A549 (cell line): ENCODE measurements at regions not wholly inside any gene's neighbourhood (a gene's known extent, or its start where the extent isn't known, plus 50 kb on each side); places are given as distances from the start of the nearest gene placed in this dataset.
"Not testable (repeated sequence)": the region's sequence is repeated elsewhere in the genome, so short reads cannot be mapped to it uniquely, and the experiment has no call there.

Experiments used
- ATAC-seq, 2 experiments: fragments of 200-7000 bp in 1 of 2; fragments of >200 bp in 1 of 2; cut with Nextera tagmentation in 1 of 2; cut with Tn5 transposase in 1 of 2; 3 replicates each; pipeline versions ENCODE4 v1.8.0 to v1.9.1; 2018 to 2020; ENCODE audit warnings: mild to moderate bottlenecking in 1 of 2, moderate library complexity in 1 of 2
- CTCF ChIA-PET: fragments of 300-600 bp; sonication (Branson Sonifier 250); formaldehyde crosslinking; extraction: SDS; loops from one replicate; lab custom pipeline; 2021; ENCODE audit warnings: antibody characterized with exemption, inconsistent platforms; lab: Yijun Ruan, JAX
- POLR2A ChIA-PET: fragments of 350-600 bp; formaldehyde crosslinking; extraction: SDS; loops from one replicate; lab custom pipeline; 2021; ENCODE audit warnings: antibody characterized with exemption, inconsistent platforms; lab: Yijun Ruan, JAX
- DNase-seq, 2 experiments: peaks; one replicate each; pipeline versions ENCODE4 v3.0.0 to v3.0.0-alpha.2; 2011 to 2016; ENCODE audit warnings: low read depth in 1 of 2, low spot score in 1 of 2
- FAIRE-seq: peaks from 2 replicates; lab custom pipeline; 2011; peaks lifted over from hg19 to GRCh38; lab: Jason Lieb, UNC
- H3K27ac ChIP-seq, 2 experiments: fragments of >200 bp; sonication (Bioruptor Twin); formaldehyde crosslinking; 3 replicates each; pipeline ENCODE4 v1.5.1; 2016 to 2017
- H3K4me1 ChIP-seq: fragments of >200 bp; sonication (Bioruptor Twin); formaldehyde crosslinking; 3 replicates; pipeline ENCODE4 v1.6.1; 2016
- H3K4me2 ChIP-seq: fragments of >200 bp; sonication (Bioruptor Twin); formaldehyde crosslinking; 3 replicates; pipeline ENCODE4 v1.6.1; 2016
- H3K4me3 ChIP-seq: fragments of >200 bp; sonication (Bioruptor Twin); formaldehyde crosslinking; 3 replicates; pipeline ENCODE4 v1.5.1; 2016
- H3K9me3 ChIP-seq: fragments of >200 bp; sonication (Bioruptor Twin); formaldehyde crosslinking; 3 replicates; pipeline ENCODE4 v1.6.1; 2016
- BHLHE40 ChIP-seq: IDR thresholded peaks from 2 replicates; pipeline ENCODE4 v1.6.1; 2012; ENCODE audit warnings: low read depth, low read length, inconsistent platforms
- CHD4 ChIP-seq: fragments of 200-600 bp; sonication (generic); IDR thresholded peaks from 2 replicates; pipeline ENCODE4 v1.6.1; 2016; ENCODE audit warnings: antibody characterized with exemption, mild to moderate bottlenecking, borderline replicate concordance
- ESRRA ChIP-seq: fragments of 150-350 bp; IDR thresholded peaks from 2 replicates; pipeline ENCODE4 v1.6.1; 2014; ENCODE audit warnings: mild to moderate bottlenecking, low read length, borderline replicate concordance
- FOSB ChIP-seq: fragments of 250-450 bp; sonication (Bioruptor Pico); IDR thresholded peaks from 2 replicates; pipeline ENCODE4 v1.5.0; 2020; ENCODE audit warnings: mild to moderate bottlenecking, moderate library complexity
- GATA3 ChIP-seq: IDR thresholded peaks from 2 replicates; pipeline ENCODE4 v1.6.1; 2012; ENCODE audit warnings: borderline replicate concordance
- HES2 ChIP-seq: fragments of >200 bp; sonication (Bioruptor Twin); formaldehyde crosslinking; IDR thresholded peaks from 2 replicates; pipeline ENCODE4 v1.6.1; 2016
- HOXB13 ChIP-seq: fragments of 250-450 bp; sonication (Bioruptor Pico); IDR thresholded peaks from 2 replicates; pipeline ENCODE4 v1.5.0; 2020; ENCODE audit warnings: low read depth, mild to moderate bottlenecking, moderate library complexity
- HOXB5 ChIP-seq: fragments of 250-450 bp; sonication (Bioruptor Pico); IDR thresholded peaks from 2 replicates; pipeline ENCODE4 v1.5.0; 2020; ENCODE audit warnings: mild to moderate bottlenecking, moderate library complexity
- JUNB ChIP-seq: fragments of >200 bp; sonication (Bioruptor Twin); formaldehyde crosslinking; IDR thresholded peaks from 2 replicates; pipeline ENCODE4 v1.6.1; 2016
- MAFK ChIP-seq: fragments of 450-650 bp; IDR thresholded peaks from 2 replicates; pipeline ENCODE4 v1.6.1; 2014; ENCODE audit not compliant: partially characterized antibody
- MYC ChIP-seq: IDR thresholded peaks from 2 replicates; pipeline ENCODE4 v1.6.1; 2012; ENCODE audit warnings: mild to moderate bottlenecking, inconsistent platforms, low read length, improper control_type of control experiment, borderline replicate concordance
- NFE2L2 ChIP-seq: fragments of 150-350 bp; conservative IDR thresholded peaks from 2 replicates; pipeline ENCODE4 v1.6.1; 2014; ENCODE audit warnings: low read length
- NPAS2 ChIP-seq: fragments of 250-450 bp; sonication (Bioruptor Pico); IDR thresholded peaks from 2 replicates; pipeline ENCODE4 v1.8.0; 2022; ENCODE audit warnings: mild to moderate bottlenecking, moderate library complexity, borderline replicate concordance
- RFX5 ChIP-seq: fragments of 450-650 bp; IDR thresholded peaks from 2 replicates; pipeline ENCODE4 v1.7.1; 2014; ENCODE audit warnings: antibody characterized with exemption, mild to moderate bottlenecking, moderate library complexity
- TFCP2L1 ChIP-seq: fragments of 250-450 bp; sonication (Bioruptor Pico); IDR thresholded peaks from 2 replicates; pipeline ENCODE4 v1.5.0; 2021; ENCODE audit warnings: mild to moderate bottlenecking
- ZC3H11A ChIP-seq: fragments of 450-650 bp; IDR thresholded peaks from 2 replicates; pipeline ENCODE4 v1.6.1; 2014; ENCODE audit warnings: antibody characterized with exemption, mild to moderate bottlenecking
- WGBS: methylation state at CpG from one replicate; pipeline ENCODE4 v1.1.6; 2017; ENCODE audit errors: missing lambda C conversion rate; 5-methylcytosine and 5-hydroxymethylcytosine counted together
- TF ChIP-seq, protein P1 (sequence below): IDR thresholded peaks from 2 replicates; pipeline ENCODE4 v1.6.1; 2012

- DNase-seq = no peak
- FAIRE-seq = no peak
- Histone ChIP-seq H3K9me3 (no peaks in the 10 kb centered on the region), H3K4me3 (no peak overlapping the region), H3K27ac (no peak overlapping the region), H3K4me2 (no peak overlapping the region), H3K4me1 (no peaks in the 10 kb centered on the region)
- ChIA-PET CTCF (no interaction called here), POLR2A (no interaction called here)
- TF ChIP-seq MAFK (peak; percentile 50), GATA3 (no peak), FOSB (CRISPR knock-in tag) (no peak)
- 0% methylated on average over 1 of the region's 1 CpG for WGBS
- ATAC-seq = no peak
Observed at GRCh38 chr6:86738078-86738477, 199.2 kb upstream of the HTR1E start.

DNA sequence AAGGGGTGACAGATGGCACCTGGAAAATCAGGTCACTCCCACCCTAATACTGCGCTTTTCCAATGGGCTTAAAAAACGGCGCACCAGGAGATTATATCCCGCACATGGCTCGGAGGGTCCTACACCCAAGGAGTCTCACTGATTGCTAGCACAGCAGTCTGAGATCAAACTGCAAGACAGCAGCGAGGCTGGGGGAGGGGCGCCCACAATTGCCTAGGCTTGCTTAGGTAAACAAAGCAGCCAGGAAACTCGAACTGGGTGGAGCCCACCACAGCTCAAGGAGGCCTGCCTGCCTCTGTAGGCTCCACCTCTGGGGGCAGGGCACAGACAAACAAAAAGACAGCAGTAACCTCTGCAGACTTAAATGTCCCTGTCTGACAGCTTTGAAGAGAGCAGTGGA lies 205.7 kb upstream of the HTR1E start:
- ATAC-seq, DNase-seq, H3K4me1 ChIP-seq, POLR2A ChIA-PET, H3K4me2 ChIP-seq, H3K27ac ChIP-seq, H3K9me3 ChIP-seq, FAIRE-seq, H3K4me3 ChIP-seq, CTCF ChIA-PET: not testable (repeated sequence)
- WGBS = 0% methylated on average over 1 of the region's 8 CpGs

- WGBS = 60% methylated on average over 4 of the region's 4 CpGs
- FAIRE-seq, CTCF ChIA-PET, H3K4me2 ChIP-seq, ATAC-seq, H3K4me3 ChIP-seq, POLR2A ChIA-PET, H3K9me3 ChIP-seq, H3K27ac ChIP-seq, H3K4me1 ChIP-seq, DNase-seq: not testable (repeated sequence)
Observed at GRCh38 chr6:86730772-86731171, 206.6 kb upstream of the HTR1E start.

DNA sequence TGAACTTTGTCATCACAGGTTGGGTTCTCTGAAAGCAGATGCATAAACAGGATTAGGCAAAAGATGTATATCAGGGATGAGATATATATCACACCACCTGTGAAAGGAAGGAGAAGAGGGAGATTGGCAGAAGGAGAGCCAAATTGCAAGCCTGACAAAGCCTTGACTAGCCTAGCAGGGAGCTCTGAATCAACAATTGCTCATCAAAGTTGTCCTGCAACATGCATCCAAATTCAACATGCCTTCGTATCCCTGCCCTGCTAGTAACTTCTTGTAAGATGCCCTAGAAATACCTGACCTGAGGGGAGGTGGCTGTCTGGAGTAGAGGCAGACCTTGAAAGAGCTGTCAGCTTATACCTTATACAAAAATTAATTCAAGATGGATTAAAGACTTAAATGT lies 207.1 kb upstream of the HTR1E start:
- no peak for FAIRE-seq
- Histone ChIP-seq H3K27ac (no peak overlapping the region), H3K4me1 (no peaks in the 10 kb centered on the region), H3K4me3 (no peak overlapping the region), H3K9me3 (no peaks in the 10 kb centered on the region), H3K4me2 (no peak overlapping the region)
- ATAC-seq = no peak
- CTCF ChIA-PET = no interaction called here
- TF ChIP-seq ZC3H11A (no peak), HOXB13 (CRISPR knock-in tag) (no peak), CHD4 (no peak)
- POLR2A ChIA-PET = no interaction called here
- WGBS = 0% methylated on average over 1 of the region's 1 CpG
- DNase-seq = no peak

DNA sequence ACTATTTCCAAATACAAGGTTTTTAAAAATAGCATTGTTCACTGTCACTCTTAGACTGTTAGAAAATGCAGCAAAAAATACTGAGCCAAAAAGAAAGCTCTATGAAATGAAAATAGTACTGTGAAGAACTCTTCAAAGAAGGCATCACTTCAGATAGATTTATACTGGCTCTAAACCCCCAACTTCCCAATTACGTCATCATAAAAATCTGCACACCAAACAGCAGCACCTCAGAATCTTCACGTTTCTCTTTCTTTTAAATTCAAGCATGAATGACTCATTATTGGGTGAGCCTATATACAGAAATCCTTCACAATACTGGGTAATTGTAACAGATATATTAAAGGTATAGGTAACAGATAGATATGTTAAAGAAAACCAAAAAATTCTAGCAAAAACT lies 208.4 kb upstream of the HTR1E start:
- no peak overlapping the region for H3K4me3 ChIP-seq
- no peak overlapping the region for H3K4me2 ChIP-seq
- no peak for DNase-seq
- peaks cover 5% of the 10 kb centered on the region; the same call in 1 of the 3 replicates for H3K4me1 ChIP-seq
- POLR2A ChIA-PET = no interaction called here
- ATAC-seq = no peak
- no peaks in the 10 kb centered on the region for H3K9me3 ChIP-seq
- no peak for FAIRE-seq
- 5% methylated on average over 2 of the region's 2 CpGs for WGBS
- CTCF ChIA-PET = no interaction called here
- H3K27ac ChIP-seq = no peak overlapping the region
- TF ChIP-seq NFE2L2 = no peak
- TF ChIP-seq GATA3 = no peak
- no peak for TF ChIP-seq RFX5
- TF ChIP-seq HES2 = no peak
- TF ChIP-seq, protein P1, sequence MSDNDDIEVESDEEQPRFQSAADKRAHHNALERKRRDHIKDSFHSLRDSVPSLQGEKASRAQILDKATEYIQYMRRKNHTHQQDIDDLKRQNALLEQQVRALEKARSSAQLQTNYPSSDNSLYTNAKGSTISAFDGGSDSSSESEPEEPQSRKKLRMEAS = no peak
- no peak for TF ChIP-seq MYC
- no peak for TF ChIP-seq HOXB13 (CRISPR knock-in tag)
- TF ChIP-seq NPAS2 (CRISPR knock-in tag) = no peak
- TF ChIP-seq ESRRA = no peak
- no peak for TF ChIP-seq JUNB
- no peak for TF ChIP-seq HOXB5
- TF ChIP-seq TFCP2L1 (CRISPR knock-in tag) = no peak
- no peak for TF ChIP-seq BHLHE40
- TF ChIP-seq, all 56 proteins: peak for 0
